CD4-positive, alpha-beta memory T cell (primary cell): ENCODE measurements at regions not wholly inside any gene's neighbourhood (a gene's known extent, or its start where the extent isn't known, plus 50 kb on each side); places are given as distances from the start of the nearest gene placed in this dataset.

Source experiments
- CTCF ChIA-PET: fragments of 350-600 bp; sonication (Branson Sonifier 250); formaldehyde crosslinking; loops from one replicate; lab custom pipeline; 2021; ENCODE audit warnings: inconsistent platforms; ENCODE audit not compliant: partially characterized antibody; lab: Charles Lee
- POLR2A ChIA-PET: fragments of 350-600 bp; sonication (Branson Sonifier 250); formaldehyde crosslinking; loops from one replicate; lab custom pipeline; 2021; ENCODE audit not compliant: partially characterized antibody; lab: Charles Lee
- DNase-seq, 5 donors: peaks; one replicate each; pipeline versions ENCODE4 v3.0.0 to v3.0.0-alpha.2; 2020 to 2022; ENCODE audit warnings: mixed read lengths in 1 of 5
- H3K27ac ChIP-seq: one replicate; pipeline ENCODE4 v1.7.0; 2013; ENCODE audit warnings: low read depth, low read length
- H3K27me3 ChIP-seq: 2 replicates; pipeline ENCODE4 v1.7.0; 2013; ENCODE audit warnings: mild to moderate bottlenecking, low read length, moderate library complexity; ENCODE audit not compliant: insufficient read depth
- H3K36me3 ChIP-seq: 2 replicates; pipeline ENCODE4 v1.7.0; 2013; ENCODE audit warnings: mild to moderate bottlenecking, low read length, moderate library complexity; ENCODE audit not compliant: insufficient read depth
- H3K4me1 ChIP-seq: 2 replicates; pipeline ENCODE4 v1.7.0; 2013; ENCODE audit warnings: mild to moderate bottlenecking, low read length, moderate library complexity; ENCODE audit not compliant: insufficient read depth
- H3K4me3 ChIP-seq, 2 donors: one replicate each; pipeline ENCODE4 v1.7.0; 2013; ENCODE audit warnings: low read length in 2 of 2, mild to moderate bottlenecking in 1 of 2
- H3K9me3 ChIP-seq, 2 donors: one replicate each; pipeline ENCODE4 v1.7.0; 2013; ENCODE audit warnings: low read length in 2 of 2, control low read depth in 1 of 2; ENCODE audit not compliant: control insufficient read depth in 1 of 2
- H3K27ac Mint-ChIP-seq, 7 donors: one replicate each; pipeline ENCODE4 v1.8.0; 2020 to 2021; ENCODE audit warnings: mixed read lengths in 7 of 7, mild to moderate bottlenecking in 6 of 7, inconsistent platforms in 3 of 7, moderate library complexity in 3 of 7
- H3K27me3 Mint-ChIP-seq, 2 donors: one replicate each; pipeline ENCODE4 v1.8.0; 2020 to 2021; ENCODE audit warnings: mixed read lengths in 2 of 2
- H3K36me3 Mint-ChIP-seq, 2 donors: one replicate each; pipeline ENCODE4 v1.8.0; 2020 to 2021; ENCODE audit warnings: mixed read lengths in 2 of 2, inconsistent platforms in 1 of 2, mild to moderate bottlenecking in 1 of 2
- H3K4me1 Mint-ChIP-seq, 4 donors: one replicate each; pipeline ENCODE4 v1.8.0; 2020 to 2021; ENCODE audit warnings: mixed read lengths in 4 of 4, mild to moderate bottlenecking in 1 of 4
- H3K4me3 Mint-ChIP-seq, 8 donors: one replicate each; pipeline ENCODE4 v1.8.0; 2020 to 2021; ENCODE audit warnings: mixed read lengths in 8 of 8, mild to moderate bottlenecking in 7 of 8, moderate library complexity in 6 of 8, inconsistent platforms in 3 of 8
- H3K9me3 Mint-ChIP-seq, 8 donors: one replicate each; pipeline ENCODE4 v1.8.0; 2020 to 2021; ENCODE audit warnings: mixed read lengths in 8 of 8, mild to moderate bottlenecking in 5 of 8, inconsistent platforms in 3 of 8, moderate library complexity in 1 of 8
- intact Hi-C: fragments of 100-400 bp; cut with micrococcal nuclease; formaldehyde crosslinking; loops from one replicate; pipeline ENCODE4 v1.15.1; 2023

- no peaks in the 10 kb centered on the region for H3K4me1 Mint-ChIP-seq
- H3K27me3 Mint-ChIP-seq, result peaks cover 2 to 8% of the 10 kb centered on the region in 2 donors
- no peak overlapping the region for H3K27ac Mint-ChIP-seq
- intact Hi-C loops, result no loop called here
- H3K4me3 ChIP-seq, result no peak overlapping the region
- no peaks in the 10 kb centered on the region for H3K4me1 ChIP-seq
- no peak for DNase-seq
- no peaks in the 10 kb centered on the region for H3K27me3 ChIP-seq
- no peaks in the 10 kb centered on the region for H3K36me3 ChIP-seq
- no peak overlapping the region for H3K27ac ChIP-seq
- CTCF ChIA-PET, result no interaction called here
- H3K9me3 ChIP-seq, result no peaks in the 10 kb centered on the region
- no peaks in the 10 kb centered on the region for H3K36me3 Mint-ChIP-seq
- H3K9me3 Mint-ChIP-seq, result peaks cover 0 to 4% (median 0%) of the 10 kb centered on the region in 8 donors
- H3K4me3 Mint-ChIP-seq, result no peak overlapping the region
- POLR2A ChIA-PET, result no interaction called here
Observed at GRCh38 chr2:196535742-196536141, 103.8 kb upstream of the CCDC150 start.

DNA sequence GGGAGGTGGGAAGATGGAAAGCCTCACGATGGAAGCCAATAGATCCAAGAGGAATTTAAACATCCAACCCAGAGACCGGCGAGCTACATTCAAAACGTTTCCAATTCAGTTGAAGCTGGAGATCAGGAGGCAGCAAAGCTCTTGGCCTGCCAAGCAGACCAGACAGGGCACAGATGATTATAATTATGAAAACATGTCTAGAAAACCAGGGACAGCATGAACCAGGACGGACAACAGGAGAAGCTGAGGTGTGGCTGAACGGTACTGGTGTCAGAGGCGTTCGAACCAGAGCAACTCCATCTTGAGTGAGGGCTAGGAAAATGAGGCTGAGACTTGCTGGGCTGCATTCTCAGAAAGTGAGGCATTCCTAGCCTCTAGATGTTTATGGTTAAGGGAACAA lies 102.2 kb upstream of the CCDC150 start:
- no peaks in the 10 kb centered on the region for H3K4me1 Mint-ChIP-seq
- Histone ChIP-seq H3K36me3 (no peaks in the 10 kb centered on the region), H3K4me1 (no peaks in the 10 kb centered on the region), H3K4me3 (no peak overlapping the region), H3K9me3 (no peaks in the 10 kb centered on the region), H3K27me3 (no peaks in the 10 kb centered on the region), H3K27ac (no peak overlapping the region)
- intact Hi-C loops, result no loop called here
- CTCF ChIA-PET, result no interaction called here
- H3K9me3 Mint-ChIP-seq, result no peaks in the 10 kb centered on the region
- peaks cover 2 to 6% of the 10 kb centered on the region in 2 donors for H3K27me3 Mint-ChIP-seq
- POLR2A ChIA-PET, result no interaction called here
- DNase-seq, result no peak
- H3K4me3 Mint-ChIP-seq, result no peak overlapping the region
- H3K27ac Mint-ChIP-seq, result no peak overlapping the region
- H3K36me3 Mint-ChIP-seq, result no peaks in the 10 kb centered on the region

DNA sequence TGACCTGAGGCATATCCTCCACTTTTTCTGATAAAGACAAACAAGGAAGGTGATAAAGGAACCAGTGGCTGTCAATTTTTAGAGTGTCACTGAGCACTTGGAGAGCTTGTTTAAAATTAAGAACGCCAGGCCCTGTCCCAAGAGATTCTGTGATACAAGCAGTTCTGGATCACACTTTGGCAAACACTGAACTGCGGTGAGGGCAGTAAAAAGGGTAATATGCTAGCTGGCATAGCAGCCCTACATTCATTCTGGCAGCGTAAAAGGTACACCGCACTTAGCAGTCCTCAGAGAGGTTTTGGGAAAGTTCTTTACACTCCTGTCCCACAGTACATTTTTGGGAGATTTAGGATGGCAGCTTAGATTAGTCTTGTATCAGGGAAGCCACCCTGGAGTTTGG lies 101.3 kb upstream of the CCDC150 start:
- no peak overlapping the region for H3K4me3 Mint-ChIP-seq
- peaks cover 2 to 6% of the 10 kb centered on the region in 2 donors for H3K27me3 Mint-ChIP-seq
- Histone ChIP-seq H3K4me1 (no peaks in the 10 kb centered on the region), H3K36me3 (no peaks in the 10 kb centered on the region), H3K27ac (no peak overlapping the region), H3K4me3 (no peak overlapping the region), H3K27me3 (no peaks in the 10 kb centered on the region), H3K9me3 (no peaks in the 10 kb centered on the region)
- no peak for DNase-seq
- no peaks in the 10 kb centered on the region for H3K4me1 Mint-ChIP-seq
- no peak overlapping the region for H3K27ac Mint-ChIP-seq
- intact Hi-C loops, result no loop called here
- POLR2A ChIA-PET, result no interaction called here
- CTCF ChIA-PET, result no interaction called here
- no peaks in the 10 kb centered on the region for H3K9me3 Mint-ChIP-seq
- H3K36me3 Mint-ChIP-seq, result no peaks in the 10 kb centered on the region

- Mint-ChIP-seq H3K27ac (no peak overlapping the region), H3K4me3 (no peak overlapping the region), H3K4me1 (no peaks in the 10 kb centered on the region), H3K9me3 (no peaks in the 10 kb centered on the region), H3K36me3 (no peaks in the 10 kb centered on the region), H3K27me3 (peaks cover 2 to 6% of the 10 kb centered on the region in 2 donors)
- no peaks in the 10 kb centered on the region for H3K9me3 ChIP-seq
- H3K27me3 ChIP-seq, result no peaks in the 10 kb centered on the region
- ChIA-PET POLR2A (no interaction called here), CTCF (no interaction called here)
- DNase-seq, result no peak
- H3K36me3 ChIP-seq, result no peaks in the 10 kb centered on the region
- intact Hi-C loops, result no loop called here
- no peak overlapping the region for H3K27ac ChIP-seq
- no peaks in the 10 kb centered on the region for H3K4me1 ChIP-seq
- no peak overlapping the region for H3K4me3 ChIP-seq
Observed at GRCh38 chr2:196538646-196539045, 100.9 kb upstream of the CCDC150 start.

- Histone ChIP-seq H3K9me3 (no peaks in the 10 kb centered on the region), H3K27ac (no peak overlapping the region), H3K4me3 (no peak overlapping the region), H3K36me3 (no peaks in the 10 kb centered on the region), H3K27me3 (no peaks in the 10 kb centered on the region), H3K4me1 (no peaks in the 10 kb centered on the region)
- no peaks in the 10 kb centered on the region for H3K4me1 Mint-ChIP-seq
- CTCF ChIA-PET, result no interaction called here
- H3K9me3 Mint-ChIP-seq, result peaks cover 0 to 2% (median 0%) of the 10 kb centered on the region in 8 donors
- DNase-seq, result no peak
- H3K27ac Mint-ChIP-seq, result no peak overlapping the region
- no peaks in the 10 kb centered on the region for H3K36me3 Mint-ChIP-seq
- H3K27me3 Mint-ChIP-seq, result peaks cover 12 to 16% of the 10 kb centered on the region in 2 donors
- POLR2A ChIA-PET, result no interaction called here
- no peak overlapping the region for H3K4me3 Mint-ChIP-seq
- intact Hi-C loops, result no loop called here
Observed at GRCh38 chr2:196544906-196545433, 94.5 kb upstream of the CCDC150 start.

DNA sequence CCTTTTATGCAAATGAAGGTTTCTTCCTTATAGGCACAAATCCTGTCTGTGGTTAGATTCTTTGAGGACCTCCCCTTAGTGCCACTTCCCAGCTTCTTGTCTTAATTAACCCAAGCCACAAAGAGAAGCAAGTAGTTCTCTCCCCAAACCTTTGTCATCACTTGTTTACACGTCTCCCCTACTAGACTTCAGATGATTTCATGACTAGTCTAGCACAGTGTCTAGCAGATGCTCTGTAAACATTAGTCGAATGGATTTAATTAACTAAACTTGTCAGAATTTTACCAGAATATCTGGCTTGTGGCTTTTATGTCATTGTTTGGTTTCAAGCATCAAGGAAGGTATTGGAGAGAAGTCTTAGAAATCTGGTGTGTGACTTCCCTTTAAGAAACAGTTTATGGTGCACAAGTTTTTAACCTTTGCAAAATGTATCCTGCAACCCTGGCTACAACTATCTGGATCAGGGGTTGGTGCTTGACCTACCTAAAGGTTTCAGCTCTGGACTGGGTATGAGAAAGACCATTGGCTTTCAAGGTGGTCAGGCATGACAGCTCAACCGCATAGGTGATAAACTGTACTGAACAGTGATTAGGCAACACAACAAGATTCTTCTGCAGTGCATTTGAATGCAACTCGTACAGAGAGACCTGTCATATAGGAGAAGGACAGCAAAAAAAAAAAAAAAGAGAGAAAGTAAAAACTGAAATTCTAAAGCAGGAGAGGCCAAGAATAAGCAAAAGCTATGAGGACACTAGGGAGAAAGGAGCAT lies 93.2 kb upstream of the CCDC150 start:
- intact Hi-C loops, result no loop called here
- Mint-ChIP-seq H3K36me3 (no peaks in the 10 kb centered on the region), H3K27me3 (peaks cover 10 to 12% of the 10 kb centered on the region in 2 donors), H3K9me3 (peaks cover 0 to 2% (median 0%) of the 10 kb centered on the region in 8 donors), H3K27ac (no peak overlapping the region), H3K4me1 (no peaks in the 10 kb centered on the region), H3K4me3 (no peak overlapping the region)
- DNase-seq, result no peak
- ChIA-PET POLR2A (no interaction called here), CTCF (no interaction called here)
- Histone ChIP-seq H3K27ac (no peak overlapping the region), H3K4me1 (no peaks in the 10 kb centered on the region), H3K36me3 (no peaks in the 10 kb centered on the region), H3K4me3 (no peak overlapping the region), H3K9me3 (no peaks in the 10 kb centered on the region), H3K27me3 (no peaks in the 10 kb centered on the region)

DNA sequence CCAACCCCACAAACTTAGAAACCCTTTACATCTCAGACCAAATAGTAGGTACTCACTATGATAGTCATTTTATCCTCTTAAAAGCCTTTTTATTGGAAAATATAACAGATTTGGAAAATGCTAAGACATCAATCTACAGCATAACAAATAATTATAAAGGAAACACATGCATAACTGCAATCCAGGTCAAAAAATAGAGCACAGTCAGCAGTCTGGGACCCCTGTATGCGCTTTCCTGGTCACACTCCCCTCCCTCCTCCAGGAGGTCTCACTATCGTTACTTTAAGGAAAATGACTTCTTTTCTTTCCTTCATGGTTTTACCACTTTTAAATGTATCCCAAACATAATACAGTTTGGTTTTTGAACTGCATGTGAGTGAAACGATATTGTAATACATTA lies 90.5 kb upstream of the CCDC150 start:
- intact Hi-C loops, result no loop called here
- Mint-ChIP-seq H3K27ac (no peak overlapping the region), H3K36me3 (no peaks in the 10 kb centered on the region), H3K4me1 (no peaks in the 10 kb centered on the region), H3K27me3 (peaks cover 10 to 12% of the 10 kb centered on the region in 2 donors), H3K9me3 (peaks cover 0 to 2% (median 0%) of the 10 kb centered on the region in 8 donors), H3K4me3 (no peak overlapping the region)
- POLR2A ChIA-PET, result no interaction called here
- H3K9me3 ChIP-seq, result no peaks in the 10 kb centered on the region
- no peaks in the 10 kb centered on the region for H3K27me3 ChIP-seq
- DNase-seq, result no peak
- H3K36me3 ChIP-seq, result no peaks in the 10 kb centered on the region
- CTCF ChIA-PET, result no interaction called here
- no peak overlapping the region for H3K4me3 ChIP-seq
- H3K27ac ChIP-seq, result no peak overlapping the region
- H3K4me1 ChIP-seq, result no peaks in the 10 kb centered on the region
